ENCODE measurements at regions not wholly inside any gene's neighbourhood (a gene's known extent, or its start where the extent isn't known, plus 50 kb on each side); places are given as distances from the start of the nearest gene placed in this dataset.

DNA sequence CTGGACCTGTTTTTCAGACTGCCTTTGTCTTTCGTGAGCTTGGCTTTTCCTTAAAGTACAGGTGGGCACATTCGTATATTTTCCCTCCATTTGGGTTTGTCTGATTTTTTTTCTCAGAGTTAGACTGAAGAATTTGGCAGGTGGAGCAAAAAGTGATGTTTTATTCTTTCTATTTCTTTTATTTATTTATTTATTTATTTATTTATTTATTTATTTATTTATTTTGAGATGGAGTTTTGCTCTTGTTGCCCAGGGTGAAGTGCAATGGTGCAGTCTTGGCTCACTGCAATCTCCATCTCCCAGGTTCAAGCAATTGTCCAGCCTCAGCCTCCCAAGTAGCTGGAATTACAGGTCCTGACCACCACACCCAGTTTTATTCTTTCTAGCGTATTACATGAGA lies 1805.1 kb upstream of the WWC1 start (continued):
- no peak for TF ChIP-seq ELF4 (CRISPR knock-in tag; IDR thresholded peaks at IDR 0.05; ENCODE audit: low read depth)
- no peak for TF ChIP-seq EMX1 (CRISPR knock-in tag; IDR thresholded peaks at IDR 0.05)
- TF ChIP-seq ZNF317 (CRISPR knock-in tag; IDR thresholded peaks at IDR 0.05; ENCODE audit: borderline replicate concordance, low read depth), result no peak
- no peak for TF ChIP-seq AFF4 (CRISPR knock-in tag; IDR thresholded peaks at IDR 0.05; ENCODE audit: borderline replicate concordance)

DNA sequence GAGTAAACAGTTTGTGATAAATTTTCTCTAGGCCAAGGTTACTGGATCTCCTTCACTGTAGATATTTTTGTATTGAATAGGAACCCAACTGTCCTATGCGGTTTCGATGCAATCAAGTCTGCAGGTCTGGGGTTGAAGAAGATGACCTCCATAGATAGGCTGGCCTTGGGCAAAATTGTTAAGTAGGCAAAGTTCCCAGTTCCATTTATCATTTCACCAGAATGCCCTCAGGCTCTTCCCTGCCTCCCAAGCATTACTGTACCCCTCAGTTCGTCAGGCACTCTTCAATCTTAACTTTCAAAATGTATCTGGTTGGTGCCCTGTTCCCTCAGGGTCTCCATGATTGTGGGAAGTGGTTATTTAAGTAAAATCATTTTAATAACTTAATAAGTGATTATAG lies 1802.9 kb upstream of the WWC1 start:
- CTCF ChIA-PET, result no interaction called here
- no peak for ATAC-seq
- Mint-ChIP-seq H3K4me1 (peaks cover 43% of the 10 kb centered on the region), H3K36me3 (no peaks in the 10 kb centered on the region), H3K4me3 (no peak overlapping the region), H3K27ac (no peak overlapping the region), H3K27me3 (ENCODE audit: low read depth) (no peaks in the 10 kb centered on the region), H3K9me3 (peaks cover 4% of the 10 kb centered on the region; the same call in 1 of the 2 replicates)
- POLR2A ChIA-PET, result no interaction called here
- TF ChIP-seq ZBTB21 (CRISPR knock-in tag; IDR thresholded peaks at IDR 0.05; ENCODE audit: borderline replicate concordance) (no peak), SP1 (CRISPR knock-in tag; conservative IDR thresholded peaks at IDR 0.05) (no peak), NFATC4 (CRISPR knock-in tag; IDR thresholded peaks at IDR 0.05) (no peak), NFYB (CRISPR knock-in tag; conservative IDR thresholded peaks at IDR 0.05; ENCODE audit: low read depth) (no peak), HMGXB4 (CRISPR knock-in tag; IDR thresholded peaks at IDR 0.05) (no peak), SMAD4 (CRISPR knock-in tag; IDR thresholded peaks at IDR 0.05) (no peak), MYBL2 (CRISPR knock-in tag; IDR thresholded peaks at IDR 0.05) (no peak), MLX (CRISPR knock-in tag; IDR thresholded peaks at IDR 0.05) (no peak), ZNF138 (CRISPR knock-in tag; conservative IDR thresholded peaks at IDR 0.05) (no peak), AFF4 (CRISPR knock-in tag; IDR thresholded peaks at IDR 0.05; ENCODE audit: borderline replicate concordance) (no peak), MXD4 (CRISPR knock-in tag; IDR thresholded peaks at IDR 0.05; ENCODE audit: borderline replicate concordance) (no peak), ZNF263 (CRISPR knock-in tag; IDR thresholded peaks at IDR 0.05; ENCODE audit: low read depth) (no peak)
- TF ChIP-seq, protein P1, sequence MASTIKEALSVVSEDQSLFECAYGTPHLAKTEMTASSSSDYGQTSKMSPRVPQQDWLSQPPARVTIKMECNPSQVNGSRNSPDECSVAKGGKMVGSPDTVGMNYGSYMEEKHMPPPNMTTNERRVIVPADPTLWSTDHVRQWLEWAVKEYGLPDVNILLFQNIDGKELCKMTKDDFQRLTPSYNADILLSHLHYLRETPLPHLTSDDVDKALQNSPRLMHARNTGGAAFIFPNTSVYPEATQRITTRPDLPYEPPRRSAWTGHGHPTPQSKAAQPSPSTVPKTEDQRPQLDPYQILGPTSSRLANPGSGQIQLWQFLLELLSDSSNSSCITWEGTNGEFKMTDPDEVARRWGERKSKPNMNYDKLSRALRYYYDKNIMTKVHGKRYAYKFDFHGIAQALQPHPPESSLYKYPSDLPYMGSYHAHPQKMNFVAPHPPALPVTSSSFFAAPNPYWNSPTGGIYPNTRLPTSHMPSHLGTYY (CRISPR knock-in tag; IDR thresholded peaks at IDR 0.05), result no peak
- TF ChIP-seq, protein P2, sequence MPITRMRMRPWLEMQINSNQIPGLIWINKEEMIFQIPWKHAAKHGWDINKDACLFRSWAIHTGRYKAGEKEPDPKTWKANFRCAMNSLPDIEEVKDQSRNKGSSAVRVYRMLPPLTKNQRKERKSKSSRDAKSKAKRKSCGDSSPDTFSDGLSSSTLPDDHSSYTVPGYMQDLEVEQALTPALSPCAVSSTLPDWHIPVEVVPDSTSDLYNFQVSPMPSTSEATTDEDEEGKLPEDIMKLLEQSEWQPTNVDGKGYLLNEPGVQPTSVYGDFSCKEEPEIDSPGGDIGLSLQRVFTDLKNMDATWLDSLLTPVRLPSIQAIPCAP (CRISPR knock-in tag; IDR thresholded peaks at IDR 0.05), result no peak
- TF ChIP-seq, protein P3, sequence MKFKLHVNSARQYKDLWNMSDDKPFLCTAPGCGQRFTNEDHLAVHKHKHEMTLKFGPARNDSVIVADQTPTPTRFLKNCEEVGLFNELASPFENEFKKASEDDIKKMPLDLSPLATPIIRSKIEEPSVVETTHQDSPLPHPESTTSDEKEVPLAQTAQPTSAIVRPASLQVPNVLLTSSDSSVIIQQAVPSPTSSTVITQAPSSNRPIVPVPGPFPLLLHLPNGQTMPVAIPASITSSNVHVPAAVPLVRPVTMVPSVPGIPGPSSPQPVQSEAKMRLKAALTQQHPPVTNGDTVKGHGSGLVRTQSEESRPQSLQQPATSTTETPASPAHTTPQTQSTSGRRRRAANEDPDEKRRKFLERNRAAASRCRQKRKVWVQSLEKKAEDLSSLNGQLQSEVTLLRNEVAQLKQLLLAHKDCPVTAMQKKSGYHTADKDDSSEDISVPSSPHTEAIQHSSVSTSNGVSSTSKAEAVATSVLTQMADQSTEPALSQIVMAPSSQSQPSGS (CRISPR knock-in tag; IDR thresholded peaks at IDR 0.05; ENCODE audit: borderline replicate concordance, low read depth), result no peak
- DNase-seq (ENCODE audit: low spot score), result no peak
